ENCODE measurements at regions not wholly inside any gene's neighbourhood (a gene's known extent, or its start where the extent isn't known, plus 50 kb on each side); places are given as distances from the start of the nearest gene placed in this dataset.

DNA sequence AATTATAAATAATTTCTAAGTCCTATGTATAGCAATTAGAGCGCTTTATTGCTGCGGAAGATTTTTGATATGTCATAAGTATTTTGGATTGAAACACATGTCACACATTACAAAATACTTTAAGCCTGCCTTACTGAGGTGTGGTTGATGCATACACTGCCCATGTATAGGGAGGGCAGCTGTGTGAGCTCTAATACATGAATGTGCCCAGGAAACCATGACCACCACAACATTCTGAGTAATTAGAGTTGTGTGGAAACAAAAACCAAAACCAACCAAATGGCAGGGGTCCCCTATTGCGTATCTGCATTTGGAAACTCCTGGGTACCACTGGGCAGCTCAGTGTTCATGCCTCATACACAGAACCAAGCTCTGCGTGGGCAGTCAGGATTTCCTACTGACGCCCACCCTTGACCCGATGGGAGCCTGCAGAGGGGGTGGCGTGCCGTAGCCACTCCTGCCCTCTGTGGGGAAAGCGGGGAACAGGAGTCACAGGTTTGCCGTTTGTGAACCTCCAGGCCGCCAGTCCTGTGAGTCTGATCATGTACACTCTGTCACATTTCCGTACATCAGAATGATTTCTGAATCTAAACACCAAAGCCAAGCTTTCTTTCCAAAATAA is 50.9 kb upstream of the PDE10A start:
- Histone ChIP-seq H3K9ac (ENCODE audit: low read length) (no peak overlapping the region), H3K27me3 (ENCODE audit: control insufficient read depth, insufficient read depth, low read length) (no peaks in the 10 kb centered on the region), H3K36me3 (ENCODE audit: control insufficient read depth, insufficient read depth, low read length) (no peaks in the 10 kb centered on the region), H3K9me3 (ENCODE audit: control insufficient read depth, low read length) (no peaks in the 10 kb centered on the region), H3K4me3 (ENCODE audit: low read length) (no peak overlapping the region), H3K4me1 (ENCODE audit: control insufficient read depth, insufficient read depth, low read length) (no peaks in the 10 kb centered on the region)
